Activated gamma-delta T cell treated with anti-CD3 and anti-CD28 coated beads, Interleukin-2, amount 50 U/mL, for 16 hours (primary cell): ENCODE measurements at regions not wholly inside any gene's neighbourhood (a gene's known extent, or its start where the extent isn't known, plus 50 kb on each side); places are given as distances from the start of the nearest gene placed in this dataset.

ENCODE experiments used
- DNase-seq: peaks from one replicate; pipeline ENCODE4 v3.0.0-alpha.2; 2020; ENCODE audit warnings: low read depth

GRCh38 chr16:65429504-65430181, 307.8 kb upstream of the CDH11 start:
- DNase-seq, result no peak

- no peak for DNase-seq
Observed at GRCh38 chr16:65426484-65426883, 304.6 kb upstream of the CDH11 start.

GRCh38 chr16:65422934-65423333, 301.1 kb upstream of the CDH11 start:
- no peak for DNase-seq

GRCh38 chr16:65421596-65421995, 299.7 kb upstream of the CDH11 start:
- no peak for DNase-seq

- no peak for DNase-seq
Observed at GRCh38 chr16:65418435-65418834, 296.6 kb upstream of the CDH11 start.

GRCh38 chr16:65415460-65415859, 293.6 kb upstream of the CDH11 start:
- DNase-seq, result no peak

- no peak for DNase-seq
Observed at GRCh38 chr16:65414284-65414984, 292.6 kb upstream of the CDH11 start.

GRCh38 chr16:65413861-65414260, 292.0 kb upstream of the CDH11 start:
- no peak for DNase-seq

GRCh38 chr16:65410801-65411200, 288.9 kb upstream of the CDH11 start:
- no peak for DNase-seq

GRCh38 chr16:65409510-65409909, 287.6 kb upstream of the CDH11 start:
- DNase-seq, result no peak

- DNase-seq, result no peak
Observed at GRCh38 chr16:65406933-65407332, 285.1 kb upstream of the CDH11 start.

- no peak for DNase-seq
Observed at GRCh38 chr16:65406116-65406515, 284.3 kb upstream of the CDH11 start.

GRCh38 chr16:65394281-65394680, 272.4 kb upstream of the CDH11 start:
- DNase-seq, result no peak

GRCh38 chr16:65392806-65393565, 271.1 kb upstream of the CDH11 start:
- DNase-seq, result no peak

- no peak for DNase-seq
Observed at GRCh38 chr16:65388592-65388991, 266.7 kb upstream of the CDH11 start.

- DNase-seq, result no peak
Observed at GRCh38 chr16:65386672-65387071, 264.8 kb upstream of the CDH11 start.

GRCh38 chr16:65384441-65384840, 262.6 kb upstream of the CDH11 start:
- no peak for DNase-seq

GRCh38 chr16:65377195-65377594, 255.3 kb upstream of the CDH11 start:
- no peak for DNase-seq

GRCh38 chr16:65376601-65377000, 254.7 kb upstream of the CDH11 start:
- DNase-seq, result no peak

GRCh38 chr16:65375651-65376050, 253.8 kb upstream of the CDH11 start:
- DNase-seq, result no peak

GRCh38 chr16:65373097-65373496, 251.2 kb upstream of the CDH11 start:
- DNase-seq, result no peak

- DNase-seq, result no peak
Observed at GRCh38 chr16:65372171-65372570, 250.3 kb upstream of the CDH11 start.
